HG02763 (cell line): ENCODE measurements at regions not wholly inside any gene's neighbourhood (a gene's known extent, or its start where the extent isn't known, plus 50 kb on each side); places are given as distances from the start of the nearest gene placed in this dataset.
"Not testable (repeated sequence)": the region's sequence is repeated elsewhere in the genome, so short reads cannot be mapped to it uniquely, and the experiment has no call there.

Experiments
- ATAC-seq: cut with Tn5 transposase; IDR thresholded peaks from one replicate; pipeline ENCODE4 v1.9.1; 2021; ENCODE audit warnings: mild to moderate bottlenecking, moderate library complexity; ENCODE audit not compliant: unreplicated experiment

DNA sequence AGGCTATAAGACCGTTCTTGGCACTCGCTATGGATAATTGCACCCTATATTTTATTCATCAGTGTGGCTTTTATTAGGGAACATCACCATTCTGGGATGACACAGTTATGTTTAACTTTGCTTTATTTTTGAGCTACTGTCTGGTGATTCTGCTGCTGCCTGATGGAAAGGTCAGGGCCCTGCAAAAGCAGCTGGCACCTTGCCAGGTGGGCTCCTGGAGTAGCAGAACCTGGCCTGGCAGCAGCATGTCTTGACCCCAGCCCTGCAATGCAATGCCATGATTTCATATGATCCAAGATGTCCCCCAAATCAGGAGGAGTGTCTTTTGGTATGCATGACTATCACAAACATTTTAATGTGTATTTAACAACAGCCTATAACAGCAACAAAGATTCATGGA, 228.4 kb upstream of the RSPO3 start:
- ATAC-seq = no peak

- ATAC-seq = no peak
Observed at GRCh38 chr6:126891158-126891557, 227.3 kb upstream of the RSPO3 start.

- not testable (repeated sequence) for ATAC-seq
Observed at GRCh38 chr6:126892869-126893268, 225.6 kb upstream of the RSPO3 start.

GRCh38 chr6:126897758-126898157, 220.7 kb upstream of the RSPO3 start:
- no peak for ATAC-seq

GRCh38 chr6:126904176-126904575, 214.3 kb upstream of the RSPO3 start:
- ATAC-seq = no peak

DNA sequence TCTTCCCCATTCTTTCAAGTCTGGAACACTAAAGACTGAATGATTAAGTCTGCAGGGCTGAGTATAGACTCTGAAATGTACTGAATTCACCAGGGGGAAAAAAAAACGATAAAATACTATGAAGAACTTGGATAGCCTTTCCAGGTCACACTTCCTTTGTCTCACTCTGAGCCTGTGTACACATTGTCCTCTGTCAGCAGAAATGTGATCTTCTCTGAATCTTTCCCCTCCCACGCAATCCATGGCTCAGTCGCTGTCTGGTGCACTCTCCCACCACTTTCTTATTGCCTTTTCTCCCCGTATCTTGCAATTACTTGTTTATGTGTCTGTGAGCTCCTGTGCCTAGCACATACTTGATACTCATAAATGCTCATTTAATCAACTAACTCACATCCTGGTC, 212.6 kb upstream of the RSPO3 start:
- no peak for ATAC-seq

DNA sequence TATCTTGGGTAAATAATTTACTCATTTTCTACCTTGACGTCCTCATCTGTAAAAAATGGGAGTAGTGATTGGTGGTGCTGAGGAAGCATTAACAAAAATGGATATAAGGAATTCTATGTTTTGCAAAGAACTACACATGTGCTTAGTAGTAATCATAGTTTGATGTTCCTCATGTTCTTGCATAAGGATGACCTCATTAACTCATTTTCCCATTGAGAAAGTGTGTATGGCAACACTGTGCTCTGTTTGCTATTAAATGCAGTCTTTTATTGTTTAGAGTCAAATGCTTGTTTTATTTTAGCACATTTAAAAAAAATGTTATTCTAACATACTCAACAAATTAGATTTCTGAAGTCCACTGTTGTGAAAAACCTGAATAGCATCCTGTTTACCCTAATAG, 211.2 kb upstream of the RSPO3 start:
- ATAC-seq = no peak

GRCh38 chr6:126907996-126908395, 210.5 kb upstream of the RSPO3 start:
- ATAC-seq = no peak

- ATAC-seq = no peak
Observed at GRCh38 chr6:126909493-126909892, 209.0 kb upstream of the RSPO3 start.

DNA sequence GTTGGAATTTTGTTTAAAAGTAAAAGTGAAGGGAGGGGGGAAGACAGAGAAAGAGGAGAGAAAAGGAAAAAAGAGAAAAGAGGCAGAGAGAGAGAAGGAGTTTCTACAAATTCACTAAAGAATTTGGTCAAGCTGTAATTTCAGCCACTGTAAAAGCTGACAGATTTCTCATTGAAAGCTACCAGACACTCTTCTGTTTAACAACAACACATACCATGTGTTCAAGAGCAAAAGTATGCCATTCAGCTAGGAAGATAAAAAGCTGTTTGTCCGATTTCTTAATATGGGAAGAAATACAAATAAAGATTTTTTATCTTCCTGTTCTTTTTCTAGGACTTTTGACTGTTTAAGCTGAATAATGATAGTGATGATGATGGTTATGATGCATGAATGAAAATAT, 204.8 kb upstream of the RSPO3 start:
- no peak for ATAC-seq

GRCh38 chr6:126914172-126914571, 204.3 kb upstream of the RSPO3 start:
- no peak for ATAC-seq

- ATAC-seq = no peak
Observed at GRCh38 chr6:126914801-126915200, 203.7 kb upstream of the RSPO3 start.

- no peak for ATAC-seq
Observed at GRCh38 chr6:126919947-126920346, 198.5 kb upstream of the RSPO3 start.

GRCh38 chr6:126923807-126924206, 194.7 kb upstream of the RSPO3 start:
- no peak for ATAC-seq

GRCh38 chr6:126926926-126927325, 191.5 kb upstream of the RSPO3 start:
- ATAC-seq = no peak

- no peak for ATAC-seq
Observed at GRCh38 chr6:126927841-126928240, 190.6 kb upstream of the RSPO3 start.

DNA sequence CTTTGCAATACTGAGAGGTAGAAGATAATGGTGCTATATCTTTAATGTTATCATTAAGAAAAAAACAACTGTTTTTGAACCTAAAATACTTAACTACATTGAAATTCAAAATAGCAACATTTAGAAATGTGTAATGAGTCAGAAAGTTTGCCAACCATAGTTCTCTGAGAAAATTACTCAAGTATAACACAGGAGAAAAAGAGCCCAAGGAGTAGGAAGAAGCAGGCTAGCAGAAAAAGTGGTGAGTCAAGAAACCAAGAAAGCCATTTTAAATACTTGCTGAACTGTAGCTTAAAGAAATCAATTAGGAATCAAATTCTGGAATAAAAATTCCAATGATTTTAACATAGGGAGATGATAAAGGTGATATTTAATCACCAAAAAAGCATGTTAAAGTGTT, 181.0 kb upstream of the RSPO3 start:
- ATAC-seq = no peak

DNA sequence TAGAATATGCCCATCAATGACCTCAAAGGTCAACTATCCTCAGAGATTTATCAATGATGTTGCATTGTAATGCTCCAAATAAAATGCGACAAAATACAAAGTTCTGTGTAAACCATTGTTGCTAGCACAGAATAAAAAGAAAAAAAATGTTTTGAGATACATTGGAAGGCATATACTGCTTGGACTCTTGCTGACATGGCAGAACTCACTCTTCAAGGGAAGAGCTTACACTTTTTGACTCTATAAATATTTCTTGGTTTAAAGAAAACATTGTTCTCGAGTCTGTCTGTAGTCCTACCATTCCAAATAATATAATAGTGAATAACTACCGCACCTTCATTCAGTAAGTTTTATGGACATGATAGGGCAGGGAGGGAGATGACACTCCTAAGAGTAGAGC, 178.7 kb upstream of the RSPO3 start:
- no peak for ATAC-seq

- ATAC-seq = no peak
Observed at GRCh38 chr6:126941751-126942150, 176.7 kb upstream of the RSPO3 start.

DNA sequence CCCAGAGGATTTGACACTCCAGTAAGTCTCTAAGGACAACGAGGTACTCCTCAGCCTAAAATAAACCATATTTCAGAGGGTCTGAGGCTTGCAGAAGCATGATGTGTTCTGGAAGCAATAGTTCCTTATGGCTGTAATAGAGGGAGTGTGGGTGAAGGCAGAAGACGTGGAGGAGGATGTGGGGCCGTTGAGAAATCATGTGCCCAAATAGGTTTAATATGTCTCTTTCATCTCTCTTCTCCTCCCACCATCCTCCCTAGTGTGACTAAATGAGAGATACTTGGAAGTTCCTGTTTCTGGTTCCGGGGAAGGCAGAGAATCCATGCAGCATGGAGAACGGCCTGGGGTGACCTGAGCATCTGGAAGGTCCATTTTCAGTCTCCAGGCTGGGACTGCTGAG, 174.0 kb upstream of the RSPO3 start:
- ATAC-seq = no peak

DNA sequence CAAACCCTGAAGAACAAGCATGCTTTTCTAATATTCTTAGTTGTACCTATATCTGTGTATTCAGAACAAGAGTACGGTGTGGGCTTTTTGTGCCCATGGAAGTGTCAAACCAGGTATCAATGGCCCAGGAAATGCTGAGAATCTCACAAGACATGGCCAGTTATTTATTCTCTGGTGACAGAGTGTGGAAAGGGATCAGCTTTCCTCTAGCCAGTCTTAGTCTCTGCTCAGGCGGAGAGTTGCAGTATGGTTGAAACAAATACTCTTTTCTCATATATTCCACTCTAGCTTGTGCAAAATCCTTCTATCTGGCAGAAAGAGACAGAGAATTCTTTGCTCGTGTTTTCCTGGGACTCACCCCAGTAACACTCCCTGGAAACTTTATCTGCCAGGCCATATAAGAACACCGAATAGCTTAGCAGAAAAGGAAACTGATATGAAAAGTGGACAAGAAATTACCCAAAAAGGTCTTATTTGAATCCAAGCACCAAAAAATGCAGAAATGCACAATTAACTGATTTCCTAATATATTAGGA, 173.3 kb upstream of the RSPO3 start:
- ATAC-seq = no peak

DNA sequence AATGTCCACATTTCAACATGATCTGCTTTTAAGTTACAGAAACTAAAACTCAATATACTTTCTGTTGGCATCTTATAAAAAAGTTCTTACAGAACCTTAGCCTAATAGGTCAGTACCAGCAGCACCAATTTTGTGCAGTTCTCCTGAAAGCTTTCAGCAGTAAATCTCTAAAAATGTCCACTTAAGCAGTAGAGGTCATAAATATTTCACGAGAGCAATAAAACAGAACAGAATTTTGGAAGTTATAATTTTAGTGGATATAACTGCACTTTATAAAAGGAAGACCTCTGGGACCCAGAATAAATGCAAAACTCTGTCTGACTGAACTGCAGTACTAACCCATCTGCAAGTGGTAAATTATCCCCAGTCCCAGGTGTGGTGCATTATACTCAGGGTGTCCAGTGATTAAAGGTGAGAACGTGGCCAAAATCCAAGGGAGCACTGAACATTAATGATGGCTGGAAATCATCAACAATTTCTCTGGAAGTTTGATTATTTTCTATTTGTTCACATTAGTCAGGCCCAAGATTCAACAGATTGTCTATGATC, 172.6 kb upstream of the RSPO3 start:
- ATAC-seq = no peak

DNA sequence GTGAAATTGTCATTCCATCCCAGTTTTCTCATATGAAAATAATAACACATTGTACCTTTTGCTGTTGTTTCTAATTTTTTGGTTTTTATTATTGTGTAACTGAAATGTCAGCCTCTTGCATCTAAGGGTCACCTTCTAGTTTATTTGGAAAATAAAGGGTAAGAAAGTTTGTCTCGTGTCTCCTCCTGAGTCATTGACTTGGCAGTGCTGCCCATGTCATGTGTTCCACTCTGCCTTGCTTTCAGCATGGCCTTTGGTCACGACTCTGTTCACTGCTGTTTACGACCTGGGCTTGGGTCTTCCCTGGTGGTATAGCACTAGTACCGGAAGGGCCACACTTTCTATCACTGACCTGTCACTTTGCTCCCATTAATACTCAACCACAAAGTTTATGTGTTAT, 171.4 kb upstream of the RSPO3 start:
- no peak for ATAC-seq
